CD4-positive, alpha-beta T cell treated with Interleukin-4 for 4 hours (primary cell): ENCODE measurements at regions not wholly inside any gene's neighbourhood (a gene's known extent, or its start where the extent isn't known, plus 50 kb on each side); places are given as distances from the start of the nearest gene placed in this dataset.

ENCODE experiments used
- DNase-seq: peaks from one replicate; pipeline ENCODE4 v3.0.0-alpha.2; 2020

- DNase-seq = no peak
These were observed 357.7 kb downstream of the PRDM2 start for GRCh38 chr1:14057640-14058039.

- DNase-seq = no peak
These were observed 361.2 kb downstream of the PRDM2 start for GRCh38 chr1:14061204-14061603.

GRCh38 chr1:14061722-14062121 lies 361.7 kb downstream of the PRDM2 start:
- no peak for DNase-seq

- DNase-seq = no peak
These were observed 362.7 kb downstream of the PRDM2 start for GRCh38 chr1:14062669-14063068.

- DNase-seq = no peak
These were observed 364.9 kb downstream of the PRDM2 start for GRCh38 chr1:14064649-14065442.

- DNase-seq = no peak
These were observed 365.5 kb downstream of the PRDM2 start for GRCh38 chr1:14065486-14065885.

GRCh38 chr1:14067036-14067435 lies 367.0 kb downstream of the PRDM2 start:
- no peak for DNase-seq

GRCh38 chr1:14067711-14068110 lies 367.7 kb downstream of the PRDM2 start:
- DNase-seq = no peak

GRCh38 chr1:14071581-14071980 lies 371.6 kb downstream of the PRDM2 start:
- DNase-seq = no peak

- DNase-seq = no peak
These were observed 380.7 kb downstream of the PRDM2 start for GRCh38 chr1:14080653-14081052.

- DNase-seq = no peak
These were observed 382.3 kb downstream of the PRDM2 start for GRCh38 chr1:14082331-14082730.

GRCh38 chr1:14083277-14083676 lies 383.3 kb downstream of the PRDM2 start:
- DNase-seq = no peak

GRCh38 chr1:14083706-14084105 lies 383.7 kb downstream of the PRDM2 start:
- no peak for DNase-seq

- no peak for DNase-seq
These were observed 390.1 kb downstream of the PRDM2 start for GRCh38 chr1:14090062-14090461.

GRCh38 chr1:14090531-14090930 lies 390.5 kb downstream of the PRDM2 start:
- no peak for DNase-seq

GRCh38 chr1:14094611-14095400 lies 394.8 kb downstream of the PRDM2 start:
- DNase-seq = no peak

- DNase-seq = no peak
These were observed 398.4 kb downstream of the PRDM2 start for GRCh38 chr1:14098294-14098913.

- DNase-seq = no peak
These were observed 400.5 kb downstream of the PRDM2 start for GRCh38 chr1:14100444-14100843.

GRCh38 chr1:14100919-14101318 lies 400.9 kb downstream of the PRDM2 start:
- no peak for DNase-seq

GRCh38 chr1:14102180-14102579 lies 402.2 kb downstream of the PRDM2 start:
- DNase-seq = no peak

- no peak for DNase-seq
These were observed 404.0 kb downstream of the PRDM2 start for GRCh38 chr1:14103878-14104430.

- DNase-seq = no peak
These were observed 406.1 kb downstream of the PRDM2 start for GRCh38 chr1:14106126-14106525.

- DNase-seq = no peak
These were observed 406.8 kb downstream of the PRDM2 start for GRCh38 chr1:14106679-14107313.
